H1 (cell line): ENCODE measurements at regions not wholly inside any gene's neighbourhood (a gene's known extent, or its start where the extent isn't known, plus 50 kb on each side); places are given as distances from the start of the nearest gene placed in this dataset.

Experiments
- EGR1 ChIP-seq: IDR thresholded peaks from 2 replicates; pipeline ENCODE4 v1.6.1; 2011; ENCODE audit warnings: low read depth, low read length, borderline replicate concordance
- KDM1A ChIP-seq: fragments of 200-600, 300-600 bp; sonication (generic); IDR thresholded peaks from 2 replicates; pipeline ENCODE4 v1.7.1; 2016; ENCODE audit warnings: mild to moderate bottlenecking, low read length, borderline replicate concordance
- MAX ChIP-seq: IDR thresholded peaks from 2 replicates; pipeline ENCODE4 v1.6.1; 2012; ENCODE audit warnings: inconsistent platforms
- RNF2 ChIP-seq: fragments of 200-900, 300-1000 bp; sonication (generic); IDR thresholded peaks from 2 replicates; pipeline ENCODE4 v1.7.1; 2016; ENCODE audit warnings: borderline replicate concordance, low read depth, mild to moderate bottlenecking, antibody characterized with exemption, low read length; ENCODE audit not compliant: poor library complexity, severe bottlenecking; ENCODE audit errors: missing control alignments
- SP4 ChIP-seq: IDR thresholded peaks from 2 replicates; pipeline ENCODE4 v1.6.1; 2012; ENCODE audit warnings: low read length, inconsistent platforms

- TF ChIP-seq RNF2 (no peak), MAX (no peak), SP4 (no peak), EGR1 (no peak), KDM1A (no peak)
Observed at GRCh38 chr5:33340195-33340594, 100.6 kb upstream of the TARS1 start (continued).
